ENCODE measurements at regions not wholly inside any gene's neighbourhood (a gene's known extent, or its start where the extent isn't known, plus 50 kb on each side); places are given as distances from the start of the nearest gene placed in this dataset.

GRCh38 chr16:85354686-85355514, 242.6 kb upstream of the CIBAR2 start:
- TF ChIP-seq CTCF (conservative IDR thresholded peaks at IDR 0.05) (no peak), EZH2 (IDR thresholded peaks at IDR 0.05; ENCODE audit: low read depth) (no peak)

Data from PC-9 (cell line).